Left ventricle myocardium superior (tissue), 1 donor: ENCODE measurements at regions not wholly inside any gene's neighbourhood (a gene's known extent, or its start where the extent isn't known, plus 50 kb on each side); places are given as distances from the start of the nearest gene placed in this dataset.
A peak's percentile ranks its signal among the peaks of the same experiment; 100 is the strongest.

Experiments used
- ATAC-seq: fragments of 200-7000 bp; cut with Tn5 transposase; one replicate; pipeline ENCODE4 v1.9.1; 2020; ENCODE audit warnings: mild to moderate bottlenecking, moderate library complexity
- DNase-seq: peaks from one replicate; pipeline ENCODE4 v3.0.0-alpha.2; 2020
- intact Hi-C: fragments of 100-400 bp; cut with micrococcal nuclease; formaldehyde crosslinking; loops from one replicate; pipeline ENCODE4 v1.11.0; 2022
- donor health status: DM: no; HTN: yes; CAD: no; lungs with severe emphysema.

DNA sequence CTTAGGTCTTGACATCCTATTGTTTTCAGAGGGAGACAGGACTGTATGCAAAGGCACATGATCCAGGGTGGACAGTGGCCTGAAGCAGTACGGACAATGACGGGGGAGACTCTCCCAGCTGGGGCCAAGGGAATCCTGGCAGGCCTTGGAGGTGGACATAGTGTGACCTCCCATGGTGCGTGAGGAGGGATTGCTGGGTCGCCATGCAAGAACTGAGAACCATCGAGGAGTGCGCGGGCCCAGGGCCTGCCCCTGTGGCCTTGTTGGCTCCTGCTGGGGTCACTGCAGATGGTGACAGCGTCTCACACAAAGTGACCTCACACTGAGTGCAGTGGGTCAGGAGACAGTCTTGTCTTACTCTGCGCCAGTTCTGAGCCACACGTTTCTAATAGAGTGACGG, 192.4 kb downstream of the GADD45G start:
- ATAC-seq (no peak), DNase-seq (no peak)
- intact Hi-C loops, result no loop called here

- no peak for ATAC-seq
- intact Hi-C loops, result no loop called here
- DNase-seq, result no peak
These were observed 193.2 kb downstream of the GADD45G start for GRCh38 chr9:89797937-89798455.

GRCh38 chr9:89798547-89799120, 193.8 kb downstream of the GADD45G start:
- intact Hi-C loops, result no loop called here
- ATAC-seq (no peak), DNase-seq (no peak)

DNA sequence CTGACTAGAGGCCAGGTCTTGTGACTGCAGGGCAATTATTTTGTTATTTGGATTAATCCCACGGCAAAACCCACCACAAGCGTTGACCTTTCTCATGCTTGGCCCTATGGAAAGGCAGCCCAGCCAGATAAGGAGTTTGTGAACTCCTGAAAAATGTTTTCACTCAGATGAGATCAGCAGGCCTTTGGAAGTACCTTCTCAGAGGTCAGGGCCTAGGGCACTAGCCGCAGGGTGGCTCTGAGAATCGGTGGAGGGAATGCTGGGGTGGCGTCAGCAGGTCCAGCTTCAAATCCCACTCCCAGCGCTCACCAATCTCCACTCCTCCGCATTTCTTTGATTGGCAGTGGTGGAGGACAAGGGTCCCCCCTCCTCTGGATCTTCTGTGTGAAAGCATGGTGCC, 194.4 kb downstream of the GADD45G start:
- ATAC-seq (no peak), DNase-seq (no peak)
- intact Hi-C loops, result no loop called here

GRCh38 chr9:89799766-89800165, 195.0 kb downstream of the GADD45G start:
- intact Hi-C loops, result no loop called here
- ATAC-seq, result no peak
- DNase-seq, result no peak

- no peak for DNase-seq
- ATAC-seq, result no peak
- intact Hi-C loops, result no loop called here
These were observed 196.5 kb downstream of the GADD45G start for GRCh38 chr9:89801341-89801740.

DNA sequence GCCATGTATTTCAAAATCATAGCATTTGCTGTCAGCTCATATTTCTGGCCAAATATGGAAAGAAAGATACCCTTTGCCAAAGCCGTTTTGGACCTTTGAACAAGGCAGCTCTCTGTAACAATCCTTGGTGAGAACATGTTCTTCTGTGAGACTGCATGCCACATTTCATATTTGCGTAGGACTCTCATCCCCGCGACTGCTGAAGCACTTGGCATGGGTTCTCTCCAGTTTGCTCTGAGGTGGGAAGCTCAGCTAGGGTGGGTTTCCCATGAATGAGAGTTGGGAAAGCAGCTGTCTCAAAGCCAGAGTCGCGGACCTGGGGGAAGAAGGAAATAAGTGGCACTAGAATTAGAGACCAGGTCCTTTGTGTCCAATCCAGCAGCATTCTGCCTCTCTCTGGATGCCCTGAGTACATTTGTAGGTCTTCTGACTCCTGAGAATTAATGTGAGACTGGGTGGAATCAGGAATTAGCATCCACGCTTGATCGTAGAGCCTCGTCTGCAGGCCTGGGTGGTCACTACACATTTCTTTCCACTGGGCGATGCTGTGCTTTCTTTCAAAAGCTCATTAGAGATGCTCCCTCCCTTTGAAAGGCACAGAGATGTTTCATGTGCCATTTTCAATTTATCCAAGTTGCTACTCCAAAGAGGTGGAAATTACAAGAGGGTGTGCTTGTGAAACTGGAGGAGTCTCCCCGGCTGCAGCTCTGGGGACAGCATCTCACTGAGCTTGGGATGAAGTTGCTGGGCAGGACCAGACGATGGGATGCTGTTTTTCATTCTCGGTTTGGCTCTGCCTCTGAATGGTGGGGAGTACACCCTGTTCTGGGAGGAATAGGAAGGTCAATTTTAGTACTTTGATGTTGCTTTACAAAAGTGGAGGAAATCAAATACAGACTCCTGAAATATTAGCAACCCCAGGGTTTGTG, 197.2 kb downstream of the GADD45G start:
- intact Hi-C loops, result no loop called here
- DNase-seq, result peak; percentile 43
- peak; percentile 75 for ATAC-seq

DNA sequence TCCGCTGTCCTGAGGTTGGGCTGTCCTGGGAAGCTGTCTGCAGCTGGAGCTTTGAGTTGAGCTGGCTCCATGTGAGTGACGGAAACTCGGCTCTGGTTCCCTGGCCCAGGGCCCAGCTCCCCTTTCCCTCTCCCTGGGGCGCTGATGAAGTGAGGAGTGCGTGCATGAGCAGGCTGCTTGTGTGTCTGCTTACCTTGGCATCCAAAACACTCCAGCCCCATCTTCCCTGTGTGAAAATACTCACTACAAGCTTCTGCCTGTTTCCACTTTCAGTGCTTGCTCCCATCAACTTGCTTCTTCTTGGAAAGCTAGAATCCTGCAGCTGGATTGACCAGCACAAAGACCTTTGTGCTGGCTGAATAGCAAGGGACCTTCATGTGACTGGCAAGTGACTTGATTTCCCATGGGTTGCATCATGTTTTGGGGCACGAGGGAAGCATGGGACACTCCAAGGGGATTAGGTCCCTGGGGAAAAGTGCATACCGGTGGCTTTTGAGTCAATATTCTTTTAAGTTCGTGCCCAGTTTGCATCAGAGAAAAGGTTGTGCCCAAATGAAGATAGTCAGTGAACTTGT, 198.1 kb downstream of the GADD45G start:
- DNase-seq (peak; percentile 90), ATAC-seq (peak; percentile 96)
- intact Hi-C loops, result no loop called here

DNA sequence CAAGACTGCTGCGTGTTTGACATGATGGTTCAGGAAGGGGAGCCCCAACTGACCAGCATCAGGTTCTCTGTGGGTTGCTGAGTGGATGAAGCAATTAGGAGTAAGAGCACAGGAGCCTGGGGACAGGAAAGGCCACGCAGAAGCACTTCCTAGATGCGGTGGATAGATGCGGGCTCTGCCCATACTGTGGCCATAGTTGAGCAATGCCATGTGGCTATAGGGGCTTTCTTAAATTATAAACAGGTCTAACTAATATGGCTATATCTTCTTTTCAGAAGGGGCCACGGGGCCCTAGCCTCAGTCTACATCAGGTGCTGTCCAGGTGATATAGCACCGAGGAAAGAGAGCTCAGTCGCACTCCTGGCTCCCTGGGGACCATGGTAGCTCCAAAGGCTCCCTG, 198.6 kb downstream of the GADD45G start:
- intact Hi-C loops, result no loop called here
- ATAC-seq, result no peak

DNA sequence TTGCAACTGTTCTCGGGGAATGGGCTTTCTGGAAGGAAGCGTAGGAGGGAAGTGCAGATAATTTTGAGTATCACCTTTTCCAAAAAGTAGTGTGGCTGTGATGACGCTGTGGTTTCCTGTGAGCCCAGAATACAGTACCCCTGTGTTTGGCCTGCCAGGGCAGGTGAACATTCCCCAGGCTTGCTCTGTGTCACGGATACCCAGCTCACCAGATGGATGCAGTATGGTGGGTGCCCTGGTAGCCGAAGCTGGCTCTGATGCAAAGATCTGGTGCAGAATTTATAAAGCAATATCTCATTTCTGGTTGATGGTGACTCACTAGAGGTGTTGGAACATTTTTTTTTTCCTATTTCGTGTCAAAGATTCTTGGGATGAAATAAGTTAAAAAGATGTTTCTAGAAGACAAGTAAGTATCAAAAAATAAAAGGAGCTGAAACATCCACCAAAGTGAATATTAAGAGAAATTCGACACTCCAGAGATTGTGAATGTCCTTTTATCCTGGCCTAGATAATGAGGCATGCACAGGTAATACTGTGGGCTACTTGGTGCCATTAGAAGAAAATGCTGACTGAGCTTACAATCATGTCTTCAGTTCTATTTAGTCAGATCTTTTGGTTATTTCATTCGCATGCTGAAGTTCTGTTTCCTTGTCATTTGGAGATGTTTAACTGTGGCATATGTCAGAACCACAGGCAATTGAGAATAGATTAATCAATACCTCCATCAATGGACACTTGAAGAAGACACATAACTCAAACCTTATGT, 200.1 kb downstream of the GADD45G start:
- intact Hi-C loops, result no loop called here
- DNase-seq (no peak), ATAC-seq (no peak)

More for the DNA sequence above, 198.6 kb downstream of the GADD45G start:
- no peak for DNase-seq

- DNase-seq, result no peak
- intact Hi-C loops, result no loop called here
- ATAC-seq, result no peak
These were observed 200.9 kb downstream of the GADD45G start for GRCh38 chr9:89805571-89806292.

DNA sequence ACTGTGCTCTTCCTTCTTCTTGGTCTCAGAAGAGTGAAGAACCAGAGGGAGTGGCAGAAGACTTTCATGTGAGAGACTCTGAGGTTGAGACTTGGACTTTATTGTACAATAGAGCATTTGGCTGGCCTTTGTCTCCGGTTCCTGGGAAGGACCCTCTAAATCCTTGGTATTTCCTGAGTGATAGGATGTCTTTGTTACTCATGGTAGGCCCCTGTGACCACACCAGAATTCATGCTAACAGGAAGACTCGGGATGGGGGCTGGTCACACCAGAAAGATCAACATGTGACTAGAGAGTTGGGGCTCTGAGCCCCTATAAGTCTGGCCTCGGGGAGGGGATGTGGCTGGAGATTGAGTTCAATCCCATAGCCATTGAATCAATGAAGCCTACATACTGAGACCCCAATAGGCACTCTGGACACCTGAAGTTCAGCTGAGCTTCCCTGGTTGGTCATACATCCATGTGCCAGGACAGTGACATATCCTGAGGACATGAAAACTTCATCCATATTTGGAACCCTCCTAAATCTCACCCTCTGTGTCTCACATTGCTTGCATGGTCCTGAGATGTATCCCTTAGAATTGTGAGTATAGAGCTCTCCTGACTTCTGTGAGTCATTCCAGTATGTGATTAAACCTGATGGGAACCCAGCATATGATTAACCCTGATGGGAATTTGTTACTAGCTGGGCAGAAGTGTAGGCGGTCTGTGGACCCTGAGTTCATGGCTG, 201.7 kb downstream of the GADD45G start:
- ATAC-seq (no peak), DNase-seq (no peak)
- intact Hi-C loops, result no loop called here

- intact Hi-C loops, result no loop called here
- ATAC-seq, result no peak
- no peak for DNase-seq
These were observed 202.2 kb downstream of the GADD45G start for GRCh38 chr9:89807101-89807395.

DNA sequence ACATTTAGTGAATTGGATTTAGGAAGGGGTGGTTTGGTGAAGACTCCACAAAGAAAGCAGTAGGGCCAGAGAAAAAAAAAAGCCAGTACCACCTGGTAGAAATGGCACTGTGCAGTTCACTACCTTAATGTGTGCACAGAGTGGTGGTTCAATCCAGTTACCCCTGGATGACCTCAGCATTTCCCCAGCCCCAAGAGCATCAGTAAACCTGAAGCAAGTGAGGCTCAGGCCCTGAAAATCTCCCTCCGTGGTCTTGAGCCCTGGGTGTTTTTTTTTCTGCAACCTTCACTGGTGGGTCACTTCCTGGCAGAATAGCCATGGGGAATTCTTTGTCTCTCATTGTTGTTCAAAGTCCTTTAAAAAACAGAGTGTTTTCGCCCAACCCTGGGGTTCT, 202.9 kb downstream of the GADD45G start:
- no peak for ATAC-seq
- intact Hi-C loops, result no loop called here
- no peak for DNase-seq

DNA sequence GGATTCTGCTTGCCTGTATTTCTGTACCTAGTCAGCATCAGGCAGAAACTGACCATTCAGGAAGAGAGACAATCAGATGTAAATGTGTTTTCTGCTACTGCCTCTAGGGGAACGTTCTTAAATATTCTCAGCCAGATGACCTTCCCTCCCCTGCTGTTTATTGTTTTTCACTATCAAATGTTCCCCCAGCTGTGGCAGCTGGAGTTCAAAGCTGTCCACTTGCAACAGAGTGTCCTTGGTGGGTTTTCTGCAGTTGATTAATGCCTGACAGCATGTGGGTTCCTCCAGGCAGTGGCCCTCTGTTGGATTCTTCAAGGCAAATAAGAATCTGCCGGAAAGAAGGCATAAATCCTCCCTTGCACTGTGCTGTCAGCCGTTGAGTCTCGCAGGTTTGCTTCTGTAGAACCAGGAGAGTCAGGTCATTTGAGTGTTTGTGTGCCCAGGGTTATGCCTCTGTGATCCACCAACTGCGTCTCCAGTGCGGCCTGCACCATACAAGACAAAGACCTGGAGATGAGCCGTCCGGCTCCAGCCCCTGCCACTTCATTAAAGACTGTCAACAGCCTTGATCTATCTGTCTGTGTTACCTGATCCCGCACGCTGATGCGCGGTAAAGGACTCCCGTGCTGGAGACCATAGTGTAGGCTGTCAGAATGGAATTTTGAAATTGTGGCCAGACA, 203.4 kb downstream of the GADD45G start:
- no peak for DNase-seq
- intact Hi-C loops, result no loop called here
- no peak for ATAC-seq

- ATAC-seq, result no peak
- no peak for DNase-seq
- intact Hi-C loops, result no loop called here
These were observed 204.0 kb downstream of the GADD45G start for GRCh38 chr9:89808756-89809181.

GRCh38 chr9:89810431-89810830, 205.6 kb downstream of the GADD45G start:
- intact Hi-C loops, result no loop called here
- peak; percentile 47 for ATAC-seq
- DNase-seq, result no peak

- intact Hi-C loops, result no loop called here
- ATAC-seq (no peak), DNase-seq (no peak)
These were observed 206.5 kb downstream of the GADD45G start for GRCh38 chr9:89811356-89811755.
